DMS153 treated with DMSO at 0.1 percent for 48 hours (cell line): ENCODE measurements at regions not wholly inside any gene's neighbourhood (a gene's known extent, or its start where the extent isn't known, plus 50 kb on each side); places are given as distances from the start of the nearest gene placed in this dataset.

Experiments used
- DNase-seq: peaks from one replicate; lab custom pipeline; 2025; ENCODE audit not compliant: unreplicated experiment; lab: John Stamatoyannopoulos, UW

DNA sequence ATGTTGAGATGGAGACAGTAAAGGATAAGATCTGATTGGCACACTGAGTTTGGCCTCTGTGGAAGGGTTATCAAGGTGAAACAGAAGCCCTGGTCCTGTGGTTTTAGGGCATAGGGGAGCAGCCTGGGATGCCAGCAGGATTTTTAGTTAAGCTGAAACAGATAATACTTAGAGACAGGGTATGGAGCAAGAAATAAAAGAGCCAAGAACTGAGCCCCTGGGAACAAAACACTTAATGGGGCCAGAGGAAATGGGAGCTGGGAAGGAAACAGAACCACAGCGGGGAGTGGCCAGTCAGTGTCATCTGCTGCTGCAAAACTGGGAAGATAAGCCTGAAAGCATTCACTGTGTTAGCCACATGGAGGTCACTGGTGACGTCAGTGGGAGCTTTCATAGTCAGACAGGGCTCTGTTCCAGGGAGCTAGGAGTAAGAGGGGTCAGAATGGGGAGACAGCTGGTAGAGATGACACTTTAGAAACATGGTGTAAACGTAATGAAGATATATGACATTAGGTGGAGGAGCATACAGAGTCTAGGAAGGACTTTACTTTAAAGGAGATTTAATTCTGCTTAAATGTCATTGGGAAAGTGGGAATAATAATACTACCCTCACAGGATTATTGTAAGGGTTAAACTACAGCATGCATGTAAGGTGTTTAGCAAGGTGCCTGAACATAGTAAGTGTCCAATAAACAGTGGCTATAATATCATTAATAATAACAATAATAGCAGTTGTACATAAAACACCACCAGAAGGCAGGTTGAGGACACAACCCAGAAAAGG is 172.7 kb upstream of the CTNNB1 start:
- DNase-seq = no peak

DNA sequence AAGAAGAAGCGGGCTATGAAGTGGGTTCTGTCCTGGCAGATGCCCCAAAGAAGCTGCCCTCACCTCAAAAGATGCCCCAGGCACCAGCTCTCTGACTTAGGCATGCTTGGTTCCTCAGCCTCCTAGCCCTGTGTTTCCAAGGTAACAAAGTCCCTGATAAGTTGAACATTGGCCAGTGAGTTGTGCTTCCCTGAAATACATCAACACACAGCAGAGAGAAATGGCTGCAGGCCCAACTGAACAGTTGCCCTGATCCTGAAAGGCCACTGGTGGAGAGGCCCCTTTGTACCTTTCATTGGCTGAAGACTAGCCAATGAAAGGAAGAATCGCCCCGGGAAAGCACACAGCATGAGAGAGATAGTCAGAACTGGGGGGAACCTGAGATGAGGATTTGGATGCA is 169.9 kb upstream of the CTNNB1 start:
- DNase-seq = no peak

DNA sequence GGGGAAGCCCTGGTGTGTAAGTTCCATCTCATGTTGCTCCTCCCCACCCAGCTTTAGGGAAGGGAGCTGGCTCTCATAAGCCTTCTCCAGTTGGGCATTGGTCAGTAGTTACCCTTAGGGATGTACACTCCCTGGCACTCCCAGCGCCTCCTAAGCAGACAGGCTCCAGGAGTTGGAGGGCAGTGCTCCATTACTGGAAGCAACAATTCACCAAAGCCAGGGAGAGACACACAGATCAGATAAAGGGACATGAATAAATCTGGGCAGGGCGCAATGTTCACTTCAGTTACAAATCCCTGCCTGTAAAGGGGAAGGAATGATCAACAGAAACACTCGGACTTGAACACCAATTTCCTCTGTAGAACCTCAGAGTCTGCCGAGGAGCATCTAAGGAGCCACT is 169.1 kb upstream of the CTNNB1 start:
- no peak for DNase-seq

DNA sequence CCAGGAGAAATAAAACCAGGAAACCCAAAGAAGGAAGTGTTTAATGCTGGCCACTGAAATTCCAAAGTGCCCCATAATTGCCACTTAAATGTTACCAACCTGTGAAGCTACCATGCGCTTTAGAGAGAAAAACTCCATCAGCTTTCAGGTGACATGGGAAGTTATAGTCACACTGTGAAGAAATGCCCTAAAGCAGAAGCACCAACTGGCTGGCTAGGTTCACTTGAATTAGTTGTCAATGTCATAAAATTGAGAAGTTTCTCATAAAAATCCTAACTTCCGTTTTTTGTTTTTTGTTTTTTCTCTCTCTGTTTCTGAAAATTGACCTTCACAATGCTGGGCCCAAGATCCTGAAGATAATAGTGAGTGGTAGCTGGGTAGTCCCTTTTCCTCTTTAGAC is 167.9 kb upstream of the CTNNB1 start:
- DNase-seq = no peak

- no peak for DNase-seq
Measured at GRCh38 chr3:41033956-41034519, 165.3 kb upstream of the CTNNB1 start.

DNA sequence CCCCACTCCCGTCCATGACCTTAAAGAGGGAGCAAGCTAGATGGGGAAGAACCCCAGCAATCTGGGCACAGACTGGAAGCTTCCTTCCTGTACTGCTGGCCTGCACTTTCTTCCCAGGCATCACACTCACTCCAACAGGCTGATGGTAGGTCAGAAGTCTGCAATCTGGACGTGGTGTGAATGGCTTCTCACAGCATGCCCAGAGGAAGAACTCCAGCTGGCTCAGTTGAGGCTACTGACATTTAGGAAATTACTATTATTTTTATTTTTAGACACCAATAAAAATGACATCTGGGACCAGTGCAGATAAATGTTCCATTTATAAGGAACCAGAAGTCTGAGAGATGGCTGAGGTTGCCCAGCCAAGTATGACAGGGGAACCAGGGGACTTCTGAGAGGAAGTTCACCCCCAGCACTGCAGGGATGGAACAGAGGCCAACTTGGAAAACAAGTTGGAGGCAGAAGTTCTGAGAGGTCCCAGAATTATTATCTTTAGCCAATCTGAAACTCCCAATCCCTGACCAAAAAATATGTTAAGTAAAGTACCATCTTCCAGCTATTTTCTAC is 163.8 kb upstream of the CTNNB1 start:
- no peak for DNase-seq

- no peak for DNase-seq
Measured at GRCh38 chr3:41037651-41038334, 161.5 kb upstream of the CTNNB1 start.

DNA sequence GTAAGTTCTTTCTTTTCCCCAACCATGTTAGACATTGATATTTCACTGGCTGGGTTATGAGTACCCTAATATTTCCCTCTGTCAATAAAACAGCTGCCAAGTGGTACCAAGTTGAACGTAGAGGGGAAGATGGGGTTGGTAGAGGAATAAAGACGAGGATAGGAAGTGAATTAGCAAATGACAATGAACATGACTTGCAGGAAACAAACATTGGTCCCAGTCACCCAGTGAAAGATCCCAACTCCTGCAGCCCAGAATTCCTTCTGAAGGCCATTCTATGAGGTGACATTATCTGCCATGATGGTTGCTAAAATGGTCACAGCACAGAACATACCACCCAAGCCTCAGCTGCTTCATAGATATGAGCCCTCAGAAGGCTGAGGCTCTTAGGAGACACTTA is 159.0 kb upstream of the CTNNB1 start:
- no peak for DNase-seq

DNA sequence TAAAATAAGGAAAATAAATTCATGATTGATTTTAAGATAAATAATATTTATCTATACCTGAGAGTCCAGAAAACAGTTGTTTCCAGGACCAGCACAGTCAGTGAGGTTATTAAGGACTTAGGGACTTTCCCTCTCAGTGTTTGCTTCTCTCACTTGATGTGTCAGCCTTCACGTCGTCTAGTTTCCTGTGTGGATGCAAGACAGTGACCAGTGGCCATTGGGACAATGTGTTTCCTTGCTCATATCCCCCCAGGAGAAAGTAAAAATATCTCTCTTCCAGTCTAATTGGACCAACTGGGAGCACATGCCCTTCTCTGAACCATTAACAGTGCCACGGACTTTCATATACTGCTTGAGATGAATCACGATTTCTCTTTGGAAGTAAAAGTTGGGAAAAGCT is 157.8 kb upstream of the CTNNB1 start:
- no peak for DNase-seq

DNA sequence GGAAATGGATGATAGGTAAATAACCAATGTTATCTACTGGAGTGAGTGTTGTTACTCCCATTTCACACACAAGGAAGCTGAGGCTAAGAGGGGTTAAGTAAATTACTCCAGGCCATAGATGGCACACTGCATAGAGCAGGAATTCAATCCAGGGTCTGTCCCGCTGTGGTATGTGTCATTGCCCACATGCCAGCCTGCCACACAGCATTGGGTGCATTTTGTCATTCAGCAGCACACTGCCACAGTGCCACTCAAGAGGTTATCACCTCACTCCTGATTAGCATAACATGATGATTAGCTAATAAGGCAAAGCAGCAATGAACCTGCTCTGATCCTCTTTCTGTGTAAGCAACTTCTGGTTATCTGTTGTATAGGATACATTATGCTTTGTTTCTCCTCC is 157.4 kb upstream of the CTNNB1 start:
- DNase-seq = no peak

DNA sequence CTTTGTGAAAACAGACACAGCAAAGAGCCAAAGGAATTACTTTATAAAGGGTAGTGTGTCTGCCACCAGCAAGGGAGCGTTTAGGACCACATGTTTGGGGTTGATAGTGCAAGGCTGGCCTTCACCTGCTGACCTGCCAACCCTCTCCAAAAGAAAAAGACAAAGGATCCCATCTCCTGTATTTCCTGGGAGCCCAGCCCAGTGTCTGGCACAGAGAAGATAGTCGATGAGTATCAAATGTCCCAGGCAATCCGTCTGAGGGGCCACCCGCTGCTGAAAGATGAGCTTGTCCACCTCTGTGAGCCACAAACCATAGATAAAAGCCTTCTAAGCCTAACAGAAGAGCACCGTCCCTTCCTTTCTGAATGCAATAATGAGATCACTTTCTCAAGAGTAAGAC is 154.8 kb upstream of the CTNNB1 start:
- no peak for DNase-seq

DNA sequence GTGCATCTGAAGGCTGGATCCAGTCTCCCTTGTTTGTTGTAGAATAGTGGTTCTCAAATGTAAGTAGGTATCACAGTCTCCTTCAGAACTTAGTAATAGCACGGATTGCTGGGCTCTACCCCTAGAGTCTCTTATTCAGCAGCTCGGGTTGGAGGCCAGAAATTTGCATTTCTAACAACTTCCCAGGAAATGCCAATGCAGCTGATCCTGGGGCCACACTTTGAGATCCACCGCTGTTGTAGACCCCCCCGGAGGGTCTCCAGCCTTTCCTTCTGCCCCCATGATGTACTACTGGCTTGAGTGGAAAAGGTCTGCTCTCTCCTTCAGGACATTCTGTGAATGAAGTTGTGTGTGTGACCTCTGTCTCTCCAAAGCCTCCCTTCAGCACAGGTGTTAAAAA is 153.8 kb upstream of the CTNNB1 start:
- DNase-seq = no peak

DNA sequence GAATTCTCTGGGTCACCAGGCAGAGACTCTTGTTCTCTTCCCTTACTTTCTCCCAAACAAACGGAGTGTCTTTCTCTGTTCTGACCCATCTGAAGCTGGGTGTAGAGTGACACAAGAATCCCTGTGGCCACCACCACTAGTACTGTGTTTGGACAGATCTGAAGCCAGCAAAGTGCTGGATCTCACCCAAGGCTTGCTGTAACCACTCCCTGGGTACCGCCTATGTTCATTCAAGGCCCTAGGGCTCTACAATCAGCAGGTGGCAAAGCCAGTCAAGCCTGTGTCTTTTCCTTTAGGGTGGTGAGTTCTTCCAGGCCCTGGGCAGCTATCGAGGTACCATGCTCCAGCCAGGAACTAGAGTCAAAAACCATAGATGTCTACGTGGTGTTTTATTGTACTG is 149.2 kb upstream of the CTNNB1 start:
- DNase-seq = no peak

DNA sequence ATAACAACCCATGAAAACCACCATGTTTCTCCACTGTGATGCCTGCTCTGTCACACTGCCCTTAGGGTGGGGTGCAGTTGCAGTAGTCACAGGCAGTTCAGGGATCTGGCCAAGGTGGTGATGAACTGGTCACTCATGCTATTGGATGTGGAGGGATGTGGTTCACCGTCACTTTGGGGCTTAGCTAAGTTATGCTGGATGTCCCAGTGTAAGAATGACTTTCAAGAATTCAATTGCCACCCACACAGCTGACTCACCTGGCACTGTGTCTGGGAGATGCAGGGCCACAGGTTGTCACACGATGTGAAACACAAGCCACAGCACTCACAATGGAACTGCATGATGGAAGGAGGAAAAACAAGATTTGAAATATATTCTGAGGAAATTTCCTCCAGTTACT is 146.1 kb upstream of the CTNNB1 start:
- no peak for DNase-seq

DNA sequence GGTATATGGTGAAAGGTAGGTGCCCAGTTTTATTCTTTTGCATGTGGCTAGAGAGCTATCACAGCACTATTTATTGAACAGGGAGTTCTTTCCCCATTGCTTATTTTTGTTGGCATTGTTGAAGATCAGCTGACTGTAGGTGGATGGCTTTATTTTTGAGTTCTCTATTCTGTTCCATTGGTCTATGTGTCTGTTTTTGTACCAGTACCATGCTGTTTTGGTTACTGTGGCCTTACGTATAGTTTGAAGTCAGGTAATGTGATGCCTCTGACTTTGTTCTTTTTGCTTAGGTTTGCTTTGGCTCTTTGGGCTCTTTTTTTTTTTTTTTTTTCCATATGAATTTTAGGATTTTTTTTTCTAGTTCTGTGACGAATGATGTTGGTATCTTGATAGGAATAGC is 139.2 kb upstream of the CTNNB1 start:
- DNase-seq = no peak

GRCh38 chr3:41064070-41064469 is 135.2 kb upstream of the CTNNB1 start:
- DNase-seq = no peak

DNA sequence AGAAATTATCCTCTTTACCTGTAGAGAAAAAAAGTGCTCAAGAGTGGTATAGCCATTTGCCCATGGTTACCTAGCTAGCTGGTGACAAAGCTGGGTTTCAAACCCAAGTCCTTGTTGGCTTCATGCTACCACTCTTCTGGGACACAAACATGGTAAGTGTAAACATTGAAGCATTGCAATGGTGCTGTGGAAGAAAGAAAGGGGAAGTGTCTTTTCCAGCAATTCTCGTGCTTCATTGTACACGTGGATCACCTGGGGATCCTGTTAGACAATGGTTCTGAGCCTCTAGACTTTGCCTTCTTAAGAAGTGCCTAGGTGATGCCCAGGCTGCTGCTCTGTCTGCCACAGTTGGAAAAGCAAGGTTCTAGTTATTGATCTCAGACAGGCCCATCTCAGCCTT is 134.8 kb upstream of the CTNNB1 start:
- DNase-seq = no peak

DNA sequence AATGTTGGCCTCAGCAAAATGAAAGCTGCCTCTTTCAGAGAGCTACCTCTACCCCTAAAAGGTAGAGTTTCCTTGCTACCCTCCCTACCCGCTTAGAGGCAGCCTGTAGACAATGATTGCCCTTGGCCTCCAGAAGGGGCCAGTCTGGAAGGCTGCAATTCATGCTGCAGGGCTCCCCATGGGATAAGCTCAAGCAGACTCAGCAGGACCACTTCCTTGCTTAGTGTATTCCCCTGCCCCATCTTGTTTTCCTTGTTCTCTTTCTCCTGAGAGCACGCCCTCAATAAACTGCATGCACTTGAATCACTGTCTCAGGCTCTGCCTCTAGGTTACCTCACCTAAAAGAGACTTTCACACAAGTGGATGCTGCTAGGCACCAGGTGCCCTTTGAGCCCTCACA is 134.0 kb upstream of the CTNNB1 start:
- no peak for DNase-seq

DNA sequence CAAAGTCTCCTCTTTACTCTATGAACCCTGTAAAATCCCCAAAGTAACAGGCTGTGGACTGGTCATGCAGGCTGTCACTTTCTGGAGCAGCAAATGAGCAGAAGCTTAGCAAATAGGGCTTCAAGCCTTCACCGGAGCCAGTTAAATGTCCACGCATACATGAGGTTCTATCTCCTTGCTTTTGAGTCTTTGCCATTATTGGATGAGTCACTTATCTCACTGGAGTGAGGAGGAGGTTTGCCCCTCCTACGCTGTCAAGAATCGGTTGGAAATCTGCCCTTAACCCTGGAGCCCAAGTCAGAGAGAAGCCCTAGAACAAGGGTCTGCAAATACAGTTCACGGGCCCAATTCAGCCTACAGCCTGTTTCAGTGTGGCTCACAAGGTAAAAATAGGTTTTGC is 126.1 kb upstream of the CTNNB1 start:
- DNase-seq = no peak

DNA sequence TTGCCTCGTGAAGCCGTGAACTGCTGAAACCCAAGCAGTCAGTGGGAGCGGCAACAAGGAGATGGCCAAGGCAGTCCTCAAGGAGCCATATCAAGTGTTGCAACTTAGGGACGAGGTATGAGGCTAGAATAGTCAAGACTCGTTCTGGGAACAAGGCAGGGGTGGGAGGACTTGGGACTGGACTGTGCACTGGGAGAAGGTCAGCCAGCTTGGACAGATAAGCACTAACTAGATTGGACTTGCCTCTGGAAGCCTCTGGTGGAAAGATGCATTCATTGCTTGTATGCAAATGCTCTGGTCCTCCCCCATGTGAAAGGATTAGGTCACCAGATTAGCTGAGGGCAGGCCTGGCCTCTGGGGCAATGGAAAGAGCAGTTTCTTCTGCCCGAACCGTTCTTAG is 123.3 kb upstream of the CTNNB1 start:
- DNase-seq = no peak

GRCh38 chr3:41076399-41076798 is 122.9 kb upstream of the CTNNB1 start:
- no peak for DNase-seq

GRCh38 chr3:41080141-41080540 is 119.2 kb upstream of the CTNNB1 start:
- no peak for DNase-seq
